ENCODE measurements at regions not wholly inside any gene's neighbourhood (a gene's known extent, or its start where the extent isn't known, plus 50 kb on each side); places are given as distances from the start of the nearest gene placed in this dataset.

DNA sequence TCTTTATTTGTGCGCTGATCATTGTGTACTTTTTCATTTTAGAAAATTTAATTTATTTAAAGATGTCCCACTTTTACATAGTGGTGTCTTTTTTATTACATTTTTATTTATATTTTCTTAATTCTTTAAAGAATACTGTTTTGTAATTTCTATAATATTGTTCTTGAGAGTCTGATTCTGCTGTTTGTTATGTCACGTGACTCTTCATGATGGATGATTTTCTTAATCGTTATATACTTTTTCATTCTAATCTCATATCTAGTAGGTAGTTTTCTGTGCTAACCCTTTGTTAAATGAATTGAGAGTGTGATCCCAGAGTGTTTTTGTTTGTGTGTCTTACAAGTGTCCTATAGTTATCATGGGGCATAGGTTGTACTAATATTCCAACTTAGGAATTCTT is 568.2 kb upstream of the AMOT start:
- no peak overlapping the region for H3K27ac ChIP-seq
- no peaks in the 10 kb centered on the region for H3K4me1 ChIP-seq
- no peak for TF ChIP-seq POLR2A (IDR thresholded peaks at IDR 0.05)
- TF ChIP-seq CTCF (IDR thresholded peaks at IDR 0.05): no peak
- H3K36me3 ChIP-seq: no peaks in the 10 kb centered on the region
- no peak overlapping the region for H3K4me3 ChIP-seq
- no peaks in the 10 kb centered on the region for H3K9me3 ChIP-seq
- H3K27me3 ChIP-seq: no peaks in the 10 kb centered on the region
- DNase-seq: no peak

DNA sequence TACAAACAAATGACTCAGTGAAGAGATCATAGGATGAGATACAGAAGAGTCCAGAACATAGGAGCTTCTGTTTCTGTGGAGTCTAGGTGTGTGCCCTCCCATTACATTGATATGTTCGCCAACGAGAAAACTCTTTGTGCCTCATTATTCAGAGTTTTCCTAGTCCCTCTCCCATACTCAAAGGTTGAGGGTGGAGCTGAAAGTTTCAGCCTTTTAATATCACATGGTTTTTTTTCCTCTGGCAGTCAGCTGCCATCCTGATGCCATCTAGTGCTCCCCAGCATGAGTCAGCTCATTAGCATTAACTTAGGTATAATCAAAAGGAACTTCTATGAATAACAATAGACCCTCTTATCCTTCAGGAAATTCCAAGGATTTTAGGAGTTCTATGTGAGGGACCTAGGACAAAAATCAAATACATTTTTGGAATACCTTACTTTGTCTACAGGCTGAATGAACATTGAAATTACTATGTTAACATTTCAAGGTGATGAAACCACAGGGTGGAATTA is 559.6 kb upstream of the AMOT start:
- no peak overlapping the region for H3K4me3 ChIP-seq
- no peak for DNase-seq
- TF ChIP-seq CTCF (IDR thresholded peaks at IDR 0.05) (no peak), POLR2A (IDR thresholded peaks at IDR 0.05) (no peak)
- no peaks in the 10 kb centered on the region for H3K36me3 ChIP-seq
- H3K27me3 ChIP-seq: no peaks in the 10 kb centered on the region
- no peaks in the 10 kb centered on the region for H3K4me1 ChIP-seq
- no peaks in the 10 kb centered on the region for H3K9me3 ChIP-seq
- no peak overlapping the region for H3K27ac ChIP-seq

- Histone ChIP-seq H3K27ac (no peak overlapping the region), H3K27me3 (no peaks in the 10 kb centered on the region), H3K36me3 (no peaks in the 10 kb centered on the region), H3K4me1 (no peaks in the 10 kb centered on the region), H3K4me3 (no peak overlapping the region), H3K9me3 (no peaks in the 10 kb centered on the region)
- no peak for DNase-seq
- TF ChIP-seq POLR2A (IDR thresholded peaks at IDR 0.05) (no peak), CTCF (IDR thresholded peaks at IDR 0.05) (no peak)
Observed at GRCh38 chrX:113399506-113400192, 559.0 kb upstream of the AMOT start.

- Histone ChIP-seq H3K4me3 (no peak overlapping the region), H3K36me3 (no peaks in the 10 kb centered on the region), H3K4me1 (no peaks in the 10 kb centered on the region), H3K27ac (no peak overlapping the region), H3K27me3 (no peaks in the 10 kb centered on the region), H3K9me3 (no peaks in the 10 kb centered on the region)
- TF ChIP-seq POLR2A (IDR thresholded peaks at IDR 0.05) (no peak), CTCF (IDR thresholded peaks at IDR 0.05) (no peak)
- DNase-seq: no peak
Observed at GRCh38 chrX:113392355-113392754, 551.7 kb upstream of the AMOT start.

DNA sequence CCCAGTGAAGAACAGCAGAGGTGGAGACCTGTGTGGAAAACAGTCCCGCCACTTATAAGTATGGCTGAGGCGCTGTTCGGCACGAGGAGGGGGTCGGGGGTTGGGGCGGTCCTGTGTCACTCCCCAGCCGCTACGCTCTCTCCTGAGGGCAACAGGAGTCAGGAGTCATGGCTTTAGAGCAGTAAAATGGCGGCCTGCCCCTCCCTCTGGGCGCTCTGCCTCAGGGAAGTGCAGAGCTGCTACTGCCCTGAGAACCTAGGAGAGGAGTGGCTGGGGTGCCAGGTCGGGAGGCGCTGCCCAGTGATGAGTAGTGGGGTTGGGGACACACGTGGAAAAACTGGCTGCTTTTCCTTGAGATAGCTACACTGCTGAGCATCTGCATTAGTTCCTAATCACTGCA is 551.2 kb upstream of the AMOT start:
- Histone ChIP-seq H3K4me1 (no peaks in the 10 kb centered on the region), H3K9me3 (no peaks in the 10 kb centered on the region), H3K36me3 (no peaks in the 10 kb centered on the region), H3K4me3 (no peak overlapping the region), H3K27me3 (no peaks in the 10 kb centered on the region), H3K27ac (no peak overlapping the region)
- DNase-seq: no peak
- TF ChIP-seq CTCF (IDR thresholded peaks at IDR 0.05) (no peak), POLR2A (IDR thresholded peaks at IDR 0.05) (no peak)
